ENCODE measurements at regions not wholly inside any gene's neighbourhood (a gene's known extent, or its start where the extent isn't known, plus 50 kb on each side); places are given as distances from the start of the nearest gene placed in this dataset.

DNA sequence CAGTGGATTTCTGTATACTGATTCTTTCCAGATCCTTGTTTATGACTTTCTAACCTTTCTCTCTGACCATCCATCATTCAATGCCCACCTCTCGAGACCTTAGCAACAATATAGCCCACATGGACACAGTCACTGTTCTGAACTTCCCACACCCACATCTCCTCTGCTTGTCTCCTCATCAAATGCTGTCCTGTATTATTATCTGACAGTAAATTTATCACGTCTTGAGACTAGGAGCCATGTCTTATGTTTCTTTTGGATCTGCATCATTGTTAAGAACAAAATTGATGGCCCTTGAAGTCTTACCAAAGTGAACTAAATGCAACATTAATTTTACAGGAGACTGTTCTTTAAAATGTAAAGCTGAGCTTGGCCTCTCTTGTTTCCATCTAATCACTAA is 495.4 kb upstream of the KLF4 start:
- TF ChIP-seq, protein P1, sequence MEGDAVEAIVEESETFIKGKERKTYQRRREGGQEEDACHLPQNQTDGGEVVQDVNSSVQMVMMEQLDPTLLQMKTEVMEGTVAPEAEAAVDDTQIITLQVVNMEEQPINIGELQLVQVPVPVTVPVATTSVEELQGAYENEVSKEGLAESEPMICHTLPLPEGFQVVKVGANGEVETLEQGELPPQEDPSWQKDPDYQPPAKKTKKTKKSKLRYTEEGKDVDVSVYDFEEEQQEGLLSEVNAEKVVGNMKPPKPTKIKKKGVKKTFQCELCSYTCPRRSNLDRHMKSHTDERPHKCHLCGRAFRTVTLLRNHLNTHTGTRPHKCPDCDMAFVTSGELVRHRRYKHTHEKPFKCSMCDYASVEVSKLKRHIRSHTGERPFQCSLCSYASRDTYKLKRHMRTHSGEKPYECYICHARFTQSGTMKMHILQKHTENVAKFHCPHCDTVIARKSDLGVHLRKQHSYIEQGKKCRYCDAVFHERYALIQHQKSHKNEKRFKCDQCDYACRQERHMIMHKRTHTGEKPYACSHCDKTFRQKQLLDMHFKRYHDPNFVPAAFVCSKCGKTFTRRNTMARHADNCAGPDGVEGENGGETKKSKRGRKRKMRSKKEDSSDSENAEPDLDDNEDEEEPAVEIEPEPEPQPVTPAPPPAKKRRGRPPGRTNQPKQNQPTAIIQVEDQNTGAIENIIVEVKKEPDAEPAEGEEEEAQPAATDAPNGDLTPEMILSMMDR (conservative IDR thresholded peaks at IDR 0.05; ENCODE audit: low read depth in 2 of 2) = no peak
- TF ChIP-seq, protein P2, sequence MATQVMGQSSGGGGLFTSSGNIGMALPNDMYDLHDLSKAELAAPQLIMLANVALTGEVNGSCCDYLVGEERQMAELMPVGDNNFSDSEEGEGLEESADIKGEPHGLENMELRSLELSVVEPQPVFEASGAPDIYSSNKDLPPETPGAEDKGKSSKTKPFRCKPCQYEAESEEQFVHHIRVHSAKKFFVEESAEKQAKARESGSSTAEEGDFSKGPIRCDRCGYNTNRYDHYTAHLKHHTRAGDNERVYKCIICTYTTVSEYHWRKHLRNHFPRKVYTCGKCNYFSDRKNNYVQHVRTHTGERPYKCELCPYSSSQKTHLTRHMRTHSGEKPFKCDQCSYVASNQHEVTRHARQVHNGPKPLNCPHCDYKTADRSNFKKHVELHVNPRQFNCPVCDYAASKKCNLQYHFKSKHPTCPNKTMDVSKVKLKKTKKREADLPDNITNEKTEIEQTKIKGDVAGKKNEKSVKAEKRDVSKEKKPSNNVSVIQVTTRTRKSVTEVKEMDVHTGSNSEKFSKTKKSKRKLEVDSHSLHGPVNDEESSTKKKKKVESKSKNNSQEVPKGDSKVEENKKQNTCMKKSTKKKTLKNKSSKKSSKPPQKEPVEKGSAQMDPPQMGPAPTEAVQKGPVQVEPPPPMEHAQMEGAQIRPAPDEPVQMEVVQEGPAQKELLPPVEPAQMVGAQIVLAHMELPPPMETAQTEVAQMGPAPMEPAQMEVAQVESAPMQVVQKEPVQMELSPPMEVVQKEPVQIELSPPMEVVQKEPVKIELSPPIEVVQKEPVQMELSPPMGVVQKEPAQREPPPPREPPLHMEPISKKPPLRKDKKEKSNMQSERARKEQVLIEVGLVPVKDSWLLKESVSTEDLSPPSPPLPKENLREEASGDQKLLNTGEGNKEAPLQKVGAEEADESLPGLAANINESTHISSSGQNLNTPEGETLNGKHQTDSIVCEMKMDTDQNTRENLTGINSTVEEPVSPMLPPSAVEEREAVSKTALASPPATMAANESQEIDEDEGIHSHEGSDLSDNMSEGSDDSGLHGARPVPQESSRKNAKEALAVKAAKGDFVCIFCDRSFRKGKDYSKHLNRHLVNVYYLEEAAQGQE (IDR thresholded peaks at IDR 0.05; ENCODE audit: unreplicated experiment) = no peak
- TF ChIP-seq POLR2AphosphoS5 (IDR thresholded peaks at IDR 0.05; ENCODE audit: low read depth) (no peak), ZNF114 (CRISPR knock-in tag; IDR thresholded peaks at IDR 0.05) (no peak)

Measured in GM23338 (cell line).